ENCODE measurements at regions not wholly inside any gene's neighbourhood (a gene's known extent, or its start where the extent isn't known, plus 50 kb on each side); places are given as distances from the start of the nearest gene placed in this dataset.

DNA sequence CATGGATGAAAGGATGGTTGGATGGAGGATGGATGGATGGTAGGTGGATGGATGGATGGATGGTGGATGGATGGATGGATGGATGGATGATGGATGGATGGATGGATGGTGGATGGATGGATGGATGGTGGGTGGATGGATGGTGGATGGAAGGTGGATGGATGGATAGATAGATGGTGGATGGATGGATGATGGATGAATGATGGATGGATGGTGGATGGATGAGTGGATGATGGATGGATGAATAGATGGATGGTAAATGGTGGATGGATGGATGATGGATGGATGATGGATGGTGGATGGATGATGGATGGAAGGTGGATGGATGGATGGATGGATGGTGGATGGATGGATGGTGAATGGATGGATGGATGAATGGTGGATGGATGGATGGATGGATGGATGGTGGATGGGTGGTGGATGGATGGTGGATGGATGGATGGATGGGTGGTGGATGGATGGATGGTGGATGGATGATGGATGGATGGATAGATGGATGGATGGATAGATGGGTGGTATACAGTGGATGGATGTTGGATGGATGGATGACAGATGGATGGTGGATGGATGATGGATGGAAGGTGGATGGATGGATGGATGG lies 350.8 kb downstream of the BRD1 start:
- ATAC-seq (no peak), DNase-seq (ENCODE audit: missing footprints) (no peak)
- intact Hi-C loops (cut with DNase I), result no loop called here

DNA sequence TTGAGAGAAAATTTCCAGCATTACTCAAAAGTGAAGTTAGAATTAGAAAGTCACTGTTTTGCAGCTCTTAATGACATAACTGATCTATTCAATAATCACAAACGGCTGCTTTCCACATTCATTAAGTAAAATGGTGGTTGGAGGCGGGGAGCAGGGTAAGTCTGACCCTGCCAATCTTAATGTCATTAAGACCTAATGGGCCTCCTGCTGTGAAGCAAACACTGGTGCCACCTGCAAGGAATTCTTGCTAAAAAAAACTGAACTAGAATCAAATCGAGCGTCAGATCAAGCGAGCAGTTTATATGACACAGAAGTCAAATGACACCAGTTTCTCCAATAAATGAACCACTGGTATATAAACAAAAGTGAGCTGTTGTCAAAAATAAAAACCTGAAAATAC lies 351.5 kb downstream of the BRD1 start:
- ATAC-seq (no peak), DNase-seq (ENCODE audit: missing footprints) (no peak)
- intact Hi-C loops (cut with DNase I), result no loop called here

DNA sequence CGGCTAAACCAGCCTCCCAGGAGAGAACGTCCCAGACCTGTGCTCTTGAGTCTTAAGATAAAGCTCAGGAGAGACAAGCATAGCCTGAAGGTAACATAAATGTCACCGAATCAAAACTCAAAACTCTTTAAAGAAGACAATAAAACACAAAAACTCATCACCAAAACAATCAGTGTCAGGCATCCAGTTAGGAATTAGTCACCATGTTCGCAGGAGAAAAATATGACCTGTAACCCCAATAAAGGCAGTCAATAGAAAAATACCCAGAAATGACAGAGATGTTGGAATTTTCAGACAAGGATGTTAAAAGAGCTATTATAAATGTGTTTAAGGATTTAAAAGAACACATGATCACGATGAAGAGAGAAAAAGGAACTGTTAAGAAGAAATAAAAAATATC lies 352.4 kb downstream of the BRD1 start:
- no peak for ATAC-seq
- intact Hi-C loops (cut with DNase I), result no loop called here

DNA sequence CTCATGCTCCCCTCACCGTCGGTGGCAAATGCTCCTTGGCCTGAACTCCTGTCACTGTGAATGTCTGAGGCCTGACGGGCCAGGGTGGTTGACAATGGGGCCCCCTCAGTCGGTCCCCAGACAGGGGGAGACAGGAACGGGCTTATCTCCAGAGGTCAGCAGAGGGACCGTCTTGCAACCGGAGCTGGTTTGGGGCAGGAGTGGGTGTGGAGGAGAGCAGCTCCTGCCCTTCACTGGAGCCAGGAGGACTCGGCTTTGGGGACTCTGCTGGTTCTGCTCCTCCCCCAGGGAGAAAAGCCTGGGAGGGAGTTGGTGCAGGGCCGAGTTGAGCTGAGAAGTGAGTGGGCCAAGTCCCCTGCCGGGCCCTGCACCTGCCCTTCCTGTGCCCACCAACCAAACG lies 354.4 kb downstream of the BRD1 start:
- intact Hi-C loops (cut with DNase I), result no loop called here
- ATAC-seq (no peak), DNase-seq (ENCODE audit: missing footprints) (no peak)

More for the DNA sequence above, 352.4 kb downstream of the BRD1 start:
- DNase-seq (ENCODE audit: missing footprints), result no peak

DNA sequence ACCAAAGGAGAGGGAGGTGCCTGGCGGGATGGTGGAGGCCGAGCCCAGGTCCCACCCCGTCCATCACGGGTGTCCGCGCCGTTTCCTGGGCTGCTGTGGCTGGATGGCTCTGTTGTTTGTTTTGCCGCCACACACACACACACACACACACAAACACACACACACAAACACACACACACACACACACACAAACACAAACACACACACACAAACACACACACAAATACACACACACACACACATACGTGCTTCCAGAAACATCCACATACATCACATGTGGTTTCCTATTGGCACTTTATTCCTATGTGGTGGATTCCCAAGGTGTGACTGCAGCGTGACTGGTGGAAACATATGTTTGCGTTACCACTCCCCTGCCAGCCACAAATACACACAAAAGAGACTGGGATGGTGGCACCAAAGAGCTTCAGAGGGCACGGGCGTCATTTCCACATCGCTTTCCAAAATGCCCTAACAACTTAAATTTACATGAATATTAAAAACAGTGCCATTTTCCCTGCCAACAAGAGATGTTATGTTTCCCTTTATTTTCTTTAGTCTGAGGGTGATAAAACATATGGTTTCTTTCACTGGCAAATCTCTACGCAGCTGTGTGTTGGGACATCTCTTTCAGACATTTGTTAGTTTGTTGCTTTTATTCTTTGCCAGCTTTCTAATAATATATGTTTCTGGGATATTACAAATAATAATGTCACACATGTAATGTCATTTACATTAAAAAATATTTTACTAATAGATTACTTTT lies 356.8 kb downstream of the BRD1 start:
- ATAC-seq (no peak), DNase-seq (ENCODE audit: missing footprints) (no peak)
- intact Hi-C loops (cut with DNase I), result no loop called here

DNA sequence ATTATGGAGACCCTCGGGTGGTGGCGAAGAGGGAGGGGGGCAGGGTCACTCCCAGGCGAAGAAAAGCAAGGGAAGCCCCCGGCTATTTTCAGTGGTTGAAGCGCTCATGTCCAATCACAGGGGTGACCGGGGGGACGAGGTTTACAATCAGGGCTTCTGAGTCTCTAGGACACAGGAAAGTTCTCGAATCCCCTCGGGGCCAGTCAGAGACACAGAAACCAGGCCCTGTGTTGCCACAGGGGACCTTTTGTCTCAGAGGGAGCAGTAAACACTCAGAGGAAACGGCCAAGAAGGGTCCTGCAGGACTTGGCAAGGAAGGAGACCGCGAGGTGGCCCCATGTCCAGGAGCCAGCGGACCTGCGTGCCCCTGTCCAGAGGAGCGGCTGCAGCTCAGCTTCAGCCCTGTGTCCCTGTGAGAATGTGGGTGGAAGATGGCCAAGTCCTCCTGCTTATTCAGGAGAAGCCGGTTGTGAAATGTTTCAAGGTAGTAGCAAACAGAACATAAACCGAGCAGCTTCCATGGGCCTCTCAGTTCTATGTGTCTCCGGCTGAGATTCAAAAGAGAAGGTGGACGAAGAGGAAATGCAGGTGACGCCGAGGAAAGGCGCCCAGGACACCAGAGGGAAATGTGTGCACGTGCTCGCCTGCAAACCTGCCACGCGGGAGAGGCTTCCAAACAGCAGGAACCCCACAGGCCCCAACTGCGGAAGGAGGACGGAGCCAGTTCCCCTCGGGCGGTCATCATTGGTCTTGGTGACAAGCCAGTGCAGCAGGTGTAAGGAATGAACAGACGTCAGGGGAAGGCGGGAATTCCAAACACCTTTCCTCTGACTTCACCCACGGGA lies 357.6 kb downstream of the BRD1 start:
- ATAC-seq (no peak), DNase-seq (ENCODE audit: missing footprints) (no peak)
- intact Hi-C loops (cut with DNase I), result no loop called here

DNA sequence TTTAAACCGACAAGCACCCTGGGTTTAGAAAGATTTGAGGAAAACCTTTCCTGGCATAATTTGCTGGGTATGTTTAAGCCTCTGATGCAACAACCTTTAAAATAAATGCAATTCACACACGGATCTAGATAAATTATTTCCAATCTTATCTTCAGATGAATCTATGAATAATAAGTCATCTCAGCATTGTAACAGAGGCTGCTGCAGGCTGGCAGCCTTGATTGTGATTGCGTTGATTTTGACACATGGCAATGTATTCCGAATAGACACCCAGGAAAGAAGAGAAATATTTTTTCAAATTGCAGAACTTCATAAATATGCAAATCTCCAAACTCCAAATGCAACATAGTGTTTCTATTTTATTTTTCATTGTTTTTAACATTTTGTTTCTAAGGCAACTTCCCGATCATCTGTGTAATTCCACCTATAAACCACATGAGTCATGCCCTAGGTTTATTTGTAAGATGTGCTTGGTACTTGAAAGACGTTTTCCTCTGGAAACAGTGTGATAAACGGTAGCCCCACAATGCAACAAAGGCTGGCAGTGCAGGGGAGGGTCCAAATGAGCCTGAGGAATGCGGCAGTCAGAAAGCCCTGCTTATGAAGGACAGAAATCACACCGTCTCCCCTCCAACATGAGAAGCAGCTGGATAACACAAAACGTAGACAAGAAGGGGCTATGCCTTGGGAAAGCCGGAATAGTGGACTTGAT lies 359.0 kb downstream of the BRD1 start:
- intact Hi-C loops (cut with DNase I), result no loop called here
- ATAC-seq, result no peak
- no peak for DNase-seq (ENCODE audit: missing footprints)

DNA sequence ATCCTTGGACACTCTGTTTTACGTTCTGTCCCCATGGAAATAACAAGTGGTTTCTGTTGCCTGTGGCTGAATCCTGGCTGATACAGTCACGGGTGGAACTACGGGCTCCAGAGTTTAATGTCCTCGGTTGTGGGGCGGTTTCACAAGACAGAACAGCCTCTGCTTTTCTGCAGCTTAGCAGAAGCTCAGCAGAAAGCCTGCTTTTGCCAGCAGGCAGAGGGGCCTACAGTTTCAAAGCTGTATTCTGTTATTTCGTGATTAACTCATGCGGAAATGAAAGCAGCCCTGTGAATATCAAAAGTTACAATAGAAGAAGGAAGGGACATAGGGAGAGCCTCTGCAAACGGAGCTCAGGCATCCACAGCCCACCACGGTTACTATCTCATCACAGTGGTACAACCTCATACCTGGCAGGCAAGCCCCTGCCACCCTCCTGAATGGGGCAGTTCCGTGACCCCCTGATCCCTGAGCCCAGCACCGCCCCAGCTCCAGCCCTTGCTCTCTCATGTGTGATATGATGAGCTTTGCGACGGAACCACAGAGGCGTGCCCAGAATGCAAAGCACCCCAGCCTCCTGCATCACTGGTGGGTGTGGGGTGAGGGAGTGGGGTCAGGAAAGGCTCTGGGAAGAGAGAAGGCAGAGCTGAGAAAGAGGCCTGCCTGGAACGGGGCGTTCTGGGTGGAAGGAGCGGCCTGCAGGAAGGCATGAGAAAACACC lies 360.6 kb downstream of the BRD1 start:
- DNase-seq (ENCODE audit: missing footprints) (no peak), ATAC-seq (no peak)
- intact Hi-C loops (cut with DNase I), result no loop called here

DNA sequence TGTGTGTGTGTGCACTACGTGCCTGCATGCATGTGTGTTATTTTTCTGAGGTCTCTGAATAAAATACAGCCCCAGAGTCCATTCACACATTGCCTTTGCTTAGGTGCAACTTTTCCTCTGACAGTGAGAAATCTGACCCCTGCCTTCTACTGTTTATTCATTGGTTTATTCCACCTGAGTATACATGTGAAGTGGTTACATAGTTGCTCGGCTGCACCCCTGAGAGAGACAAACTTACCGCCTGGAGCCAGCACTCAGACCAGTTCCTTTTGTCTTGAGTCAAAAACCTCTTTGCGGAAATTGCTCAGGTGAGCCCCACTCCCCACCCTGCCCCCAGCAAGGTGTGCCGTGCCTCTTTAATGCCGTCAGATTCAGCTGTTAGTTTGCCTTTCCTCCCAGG lies 363.6 kb downstream of the BRD1 start:
- DNase-seq (ENCODE audit: missing footprints), result no peak

DNA sequence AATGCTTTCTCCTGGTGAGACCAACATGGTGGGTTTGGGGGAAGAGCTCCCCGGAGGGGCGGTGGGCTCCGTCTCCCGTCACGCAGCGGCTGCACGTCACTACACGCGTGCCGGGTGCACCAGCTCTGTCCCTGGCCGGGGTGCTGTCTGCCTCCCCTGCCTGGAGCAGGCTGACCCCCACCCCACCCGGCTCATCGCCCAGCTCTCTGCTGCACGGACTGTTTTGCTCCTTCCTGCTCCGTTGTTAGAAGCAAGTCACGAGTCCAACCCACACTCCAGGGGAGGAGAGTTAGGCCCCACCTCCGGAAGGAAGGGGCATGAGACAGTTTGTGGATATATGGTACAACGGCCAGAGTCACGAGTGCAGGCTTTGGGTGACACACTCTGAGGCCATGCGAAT lies 364.9 kb downstream of the BRD1 start:
- intact Hi-C loops (cut with DNase I), result no loop called here
- ATAC-seq (no peak), DNase-seq (ENCODE audit: missing footprints) (no peak)

More for the DNA sequence above, 363.6 kb downstream of the BRD1 start:
- ATAC-seq, result no peak
- intact Hi-C loops (cut with DNase I), result no loop called here

DNA sequence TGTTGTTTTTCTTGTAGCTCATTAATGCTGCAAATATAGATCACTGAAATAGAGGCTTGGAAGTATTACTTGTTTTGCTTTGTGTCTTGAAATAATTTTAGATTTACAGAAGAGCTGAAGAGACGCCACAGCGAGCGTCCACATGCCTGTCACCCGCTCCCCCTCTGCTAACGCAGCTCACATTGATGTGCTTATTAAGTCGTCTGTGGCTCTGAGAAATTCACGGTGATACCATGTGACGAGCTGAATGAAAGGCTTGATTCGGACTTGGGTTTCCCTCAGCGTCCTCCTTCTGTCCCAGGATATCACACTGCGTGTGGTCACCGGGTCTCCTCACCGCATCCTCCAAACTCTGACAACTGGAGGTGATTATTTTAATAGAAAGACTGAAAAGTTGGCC lies 365.4 kb downstream of the BRD1 start:
- ATAC-seq, result no peak
- intact Hi-C loops (cut with DNase I), result no loop called here
- no peak for DNase-seq (ENCODE audit: missing footprints)

DNA sequence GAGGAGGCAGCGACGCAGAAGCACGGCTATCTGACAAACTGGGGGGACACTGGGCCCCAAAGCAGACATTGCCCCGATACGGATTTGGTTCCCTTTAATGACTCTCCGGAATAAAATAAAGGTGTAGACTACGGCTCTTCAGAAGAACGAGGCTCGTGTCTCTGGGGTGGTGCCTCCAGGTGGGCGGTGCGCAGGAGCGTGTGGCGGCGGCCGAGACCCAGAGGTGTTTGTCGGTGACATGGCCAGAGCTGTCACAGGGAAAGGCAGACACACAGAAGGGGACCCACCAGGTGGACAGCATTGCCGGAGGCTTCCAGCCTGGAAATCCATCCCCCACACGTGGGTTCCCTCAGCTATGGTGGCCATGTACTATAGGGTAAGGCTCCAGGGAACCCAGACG lies 366.0 kb downstream of the BRD1 start:
- intact Hi-C loops (cut with DNase I), result no loop called here
- DNase-seq (ENCODE audit: missing footprints) (no peak), ATAC-seq (no peak)

DNA sequence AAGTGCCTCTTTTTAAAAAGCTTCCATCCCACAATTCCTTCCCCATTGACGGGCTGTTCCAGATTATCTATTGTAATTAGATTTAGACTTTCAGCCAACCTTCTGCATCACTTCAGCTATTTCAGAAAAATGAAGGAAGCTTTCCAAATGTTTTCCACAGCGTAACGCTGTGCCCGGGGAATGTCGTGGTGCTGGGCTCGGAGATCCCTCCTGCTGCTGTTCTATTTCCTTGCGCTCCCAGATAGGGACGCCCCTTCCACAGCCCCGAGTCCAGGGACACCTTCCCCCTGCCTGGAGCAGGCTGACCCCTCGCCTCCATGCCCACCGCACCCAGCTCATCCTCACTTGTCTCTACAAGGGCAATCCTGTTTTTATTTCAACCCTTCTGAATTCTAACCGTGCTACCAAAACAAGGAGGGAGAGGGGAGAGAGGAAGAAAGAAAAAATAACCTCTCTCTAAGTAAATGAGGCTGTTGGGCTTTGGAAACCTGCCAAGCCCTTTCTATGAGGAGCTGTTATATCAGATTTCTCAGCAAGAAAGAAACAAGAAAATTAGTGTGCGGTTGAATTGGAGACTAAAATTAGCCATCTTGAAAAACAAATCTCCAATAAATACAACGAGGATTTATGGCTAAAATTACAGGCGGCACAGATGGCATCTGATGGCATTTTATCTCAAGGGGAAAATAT lies 366.9 kb downstream of the BRD1 start:
- intact Hi-C loops (cut with DNase I), result no loop called here
- ATAC-seq, result no peak
- no peak for DNase-seq (ENCODE audit: missing footprints)

DNA sequence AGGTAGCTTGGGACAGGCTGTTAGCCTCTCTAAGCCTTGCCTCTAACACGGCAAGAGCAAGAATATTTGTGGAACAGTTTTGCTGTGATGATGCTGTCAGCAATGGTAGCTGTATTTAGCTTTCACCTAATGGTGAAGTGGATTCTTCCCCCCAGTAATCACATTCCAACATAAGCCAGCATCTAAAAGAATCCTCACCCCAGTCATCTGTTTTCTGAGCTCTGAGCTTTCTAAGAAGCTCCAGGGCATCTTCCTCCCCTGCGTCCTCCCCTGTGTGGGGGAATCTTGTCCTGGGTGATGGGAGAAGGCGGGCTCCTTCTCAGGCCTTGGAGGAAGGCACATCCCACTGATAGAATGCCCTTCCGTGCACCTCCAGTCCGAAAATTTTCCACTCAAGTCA lies 367.6 kb downstream of the BRD1 start:
- intact Hi-C loops (cut with DNase I), result no loop called here

DNA sequence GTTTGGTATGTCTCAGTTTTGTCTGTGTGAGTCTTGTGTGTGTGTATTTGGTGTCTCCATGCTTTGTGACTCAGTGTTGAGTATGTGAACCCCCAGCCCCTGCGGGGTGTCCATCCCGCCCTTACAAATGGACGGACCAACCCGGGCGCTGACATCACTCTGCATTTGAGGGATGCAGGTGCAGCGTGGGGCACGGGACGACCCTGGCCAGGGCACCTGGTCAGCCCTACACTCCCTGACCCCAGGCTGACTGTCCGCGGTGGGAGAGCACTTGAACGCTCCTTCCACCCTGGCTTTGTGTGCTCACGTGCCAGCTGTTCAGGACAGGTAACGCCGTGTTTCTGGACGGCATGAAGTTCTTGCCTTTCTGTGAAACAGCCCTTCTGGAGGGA lies 369.0 kb downstream of the BRD1 start:
- intact Hi-C loops (cut with DNase I), result no loop called here
- DNase-seq (ENCODE audit: missing footprints), result no peak
- no peak for ATAC-seq

More for the DNA sequence above, 367.6 kb downstream of the BRD1 start:
- ATAC-seq (no peak), DNase-seq (ENCODE audit: missing footprints) (no peak)

DNA sequence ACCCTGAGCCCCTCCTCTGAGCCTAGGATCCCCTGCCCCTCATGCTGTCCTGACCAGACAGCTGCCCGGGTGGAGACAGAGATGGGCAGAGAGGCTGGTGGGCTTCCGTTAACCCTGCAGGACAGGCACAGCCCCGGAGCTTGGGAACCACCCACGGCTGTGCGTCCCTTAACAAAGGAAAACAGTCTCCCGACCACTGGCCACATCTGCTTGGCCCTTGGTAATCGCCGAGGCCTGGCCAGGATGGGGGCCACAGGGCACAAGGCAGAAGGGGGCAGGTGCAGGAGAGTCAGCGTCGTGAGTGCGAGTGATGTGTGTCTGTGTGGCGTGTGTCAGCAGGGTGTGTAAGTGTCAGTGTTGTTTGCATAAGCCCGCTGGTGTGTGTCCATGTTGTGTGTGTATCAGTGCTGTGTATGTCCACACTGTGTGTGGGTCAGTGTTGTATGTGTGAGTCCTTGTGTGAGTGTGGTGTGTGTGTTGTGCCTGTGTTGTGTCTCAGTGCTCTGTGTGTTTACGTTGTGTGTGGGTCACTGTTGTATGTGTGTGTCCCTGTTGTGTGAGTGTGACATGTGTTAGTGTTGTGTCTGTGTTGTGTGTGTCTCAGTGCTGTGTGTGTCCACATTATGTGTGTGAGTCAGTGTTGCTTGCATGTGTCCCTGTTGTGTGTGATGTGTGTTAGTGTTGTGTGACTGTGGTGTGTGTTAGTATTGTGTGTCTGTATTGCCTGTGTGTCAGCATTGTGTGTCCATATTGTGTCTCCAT lies 369.5 kb downstream of the BRD1 start:
- ATAC-seq, result no peak
- no peak for DNase-seq (ENCODE audit: missing footprints)
- intact Hi-C loops (cut with DNase I), result no loop called here

DNA sequence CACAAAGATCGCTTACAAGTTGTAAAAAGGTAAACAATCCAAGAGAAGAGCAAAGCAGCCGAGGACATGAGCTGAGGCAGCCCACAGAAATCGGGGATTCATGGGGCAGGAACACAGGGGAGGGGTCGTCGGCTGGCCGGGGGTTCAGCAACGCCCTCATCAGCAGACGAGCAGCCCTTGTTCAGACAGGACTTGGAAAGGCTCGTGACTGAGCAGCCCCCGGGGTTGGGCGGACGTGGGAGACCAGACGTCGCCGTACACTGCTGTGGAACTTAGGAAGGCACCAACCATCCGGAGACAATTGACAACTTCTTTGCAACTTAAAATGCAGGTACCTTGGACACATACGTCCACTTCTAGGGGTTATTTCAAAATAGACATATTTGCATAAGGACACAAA lies 370.5 kb downstream of the BRD1 start:
- DNase-seq (ENCODE audit: missing footprints) (no peak), ATAC-seq (no peak)
- intact Hi-C loops (cut with DNase I), result no loop called here

DNA sequence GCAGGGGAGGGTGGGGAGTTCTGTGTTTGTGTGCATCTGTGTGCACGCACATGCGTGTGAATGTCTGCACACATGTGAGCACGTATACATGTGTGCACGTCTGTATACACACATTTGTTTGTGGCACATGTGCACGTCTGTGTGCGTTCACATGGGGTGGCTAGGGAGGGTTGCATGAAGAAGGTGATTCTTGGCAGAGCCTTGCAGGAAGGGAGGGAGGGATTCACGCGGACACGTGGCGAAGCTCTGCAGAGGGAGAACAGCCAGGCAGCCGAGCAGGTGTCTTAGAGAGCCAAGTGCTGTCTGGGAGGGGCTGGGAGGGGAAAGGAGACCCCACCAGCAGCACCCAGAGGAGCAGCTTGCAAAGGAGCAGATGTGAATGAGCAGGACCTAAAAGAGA lies 372.1 kb downstream of the BRD1 start:
- DNase-seq (ENCODE audit: missing footprints) (no peak), ATAC-seq (no peak)
- intact Hi-C loops (cut with DNase I), result no loop called here

Measured in Right ventricle myocardium inferior (tissue), 1 donor.